ENCODE measurements at regions not wholly inside any gene's neighbourhood (a gene's known extent, or its start where the extent isn't known, plus 50 kb on each side); places are given as distances from the start of the nearest gene placed in this dataset.

DNA sequence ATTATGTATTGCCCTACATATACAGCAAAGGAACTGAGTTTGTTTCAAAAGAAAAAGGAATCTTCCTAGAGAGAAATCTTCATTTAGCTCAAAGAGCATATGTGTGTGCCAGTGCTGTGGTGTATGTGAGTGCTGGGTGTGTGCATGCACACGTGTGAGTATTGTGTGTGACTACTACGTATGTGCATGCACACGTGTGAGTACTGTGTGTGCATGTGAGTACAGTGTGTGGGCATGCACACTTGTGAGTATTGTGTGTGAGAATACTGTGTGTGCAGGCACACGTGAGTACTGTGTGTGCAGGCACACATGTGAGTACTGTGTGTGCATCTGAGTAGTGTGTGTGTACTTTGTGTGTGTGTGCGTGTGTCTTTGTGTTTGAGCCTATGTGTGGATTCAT, 651.0 kb upstream of the B3GAT1 start:
- Histone ChIP-seq H3K27me3 (replicated peaks; ENCODE audit: control insufficient read depth, insufficient read depth, low read length) (no peaks in the 10 kb centered on the region), H3K36me3 (ENCODE audit: control insufficient read depth, insufficient read depth, low read length) (no peaks in the 10 kb centered on the region), H3K4me3 (replicated peaks; ENCODE audit: low read depth, low read length) (no peak overlapping the region)
- no peak for DNase-seq (ENCODE audit: extremely low read depth, insufficient read length)
- TF ChIP-seq, protein P1, sequence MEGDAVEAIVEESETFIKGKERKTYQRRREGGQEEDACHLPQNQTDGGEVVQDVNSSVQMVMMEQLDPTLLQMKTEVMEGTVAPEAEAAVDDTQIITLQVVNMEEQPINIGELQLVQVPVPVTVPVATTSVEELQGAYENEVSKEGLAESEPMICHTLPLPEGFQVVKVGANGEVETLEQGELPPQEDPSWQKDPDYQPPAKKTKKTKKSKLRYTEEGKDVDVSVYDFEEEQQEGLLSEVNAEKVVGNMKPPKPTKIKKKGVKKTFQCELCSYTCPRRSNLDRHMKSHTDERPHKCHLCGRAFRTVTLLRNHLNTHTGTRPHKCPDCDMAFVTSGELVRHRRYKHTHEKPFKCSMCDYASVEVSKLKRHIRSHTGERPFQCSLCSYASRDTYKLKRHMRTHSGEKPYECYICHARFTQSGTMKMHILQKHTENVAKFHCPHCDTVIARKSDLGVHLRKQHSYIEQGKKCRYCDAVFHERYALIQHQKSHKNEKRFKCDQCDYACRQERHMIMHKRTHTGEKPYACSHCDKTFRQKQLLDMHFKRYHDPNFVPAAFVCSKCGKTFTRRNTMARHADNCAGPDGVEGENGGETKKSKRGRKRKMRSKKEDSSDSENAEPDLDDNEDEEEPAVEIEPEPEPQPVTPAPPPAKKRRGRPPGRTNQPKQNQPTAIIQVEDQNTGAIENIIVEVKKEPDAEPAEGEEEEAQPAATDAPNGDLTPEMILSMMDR (IDR thresholded peaks at IDR 0.05; ENCODE audit: insufficient read depth, low read length, poor library complexity, severe bottlenecking), result no peak

DNA sequence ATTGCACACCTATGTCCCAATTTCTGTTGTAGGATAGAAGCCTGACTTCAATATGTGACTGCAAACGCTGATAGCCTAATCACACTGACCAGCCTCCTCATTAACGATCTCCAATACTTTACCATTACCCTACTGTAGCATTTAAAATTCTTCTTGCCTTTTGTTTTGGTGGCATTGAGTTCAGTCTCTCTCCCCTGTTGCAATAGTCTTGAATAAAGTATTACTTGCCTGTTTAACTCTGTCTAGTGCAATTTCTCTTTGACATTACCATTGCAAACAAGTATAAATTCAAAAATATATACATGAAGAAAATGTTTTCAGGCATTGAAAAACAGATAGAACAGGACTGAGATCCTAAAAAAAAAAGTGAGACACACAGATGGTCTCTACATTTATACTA, 649.1 kb upstream of the B3GAT1 start:
- Histone ChIP-seq H3K27me3 (replicated peaks; ENCODE audit: control insufficient read depth, insufficient read depth, low read length) (no peaks in the 10 kb centered on the region), H3K36me3 (ENCODE audit: control insufficient read depth, insufficient read depth, low read length) (no peaks in the 10 kb centered on the region), H3K4me3 (replicated peaks; ENCODE audit: low read depth, low read length) (no peak overlapping the region)
- TF ChIP-seq, protein P1 (IDR thresholded peaks at IDR 0.05; ENCODE audit: insufficient read depth, low read length, poor library complexity, severe bottlenecking), result no peak
- DNase-seq (ENCODE audit: extremely low read depth, insufficient read length), result no peak

DNA sequence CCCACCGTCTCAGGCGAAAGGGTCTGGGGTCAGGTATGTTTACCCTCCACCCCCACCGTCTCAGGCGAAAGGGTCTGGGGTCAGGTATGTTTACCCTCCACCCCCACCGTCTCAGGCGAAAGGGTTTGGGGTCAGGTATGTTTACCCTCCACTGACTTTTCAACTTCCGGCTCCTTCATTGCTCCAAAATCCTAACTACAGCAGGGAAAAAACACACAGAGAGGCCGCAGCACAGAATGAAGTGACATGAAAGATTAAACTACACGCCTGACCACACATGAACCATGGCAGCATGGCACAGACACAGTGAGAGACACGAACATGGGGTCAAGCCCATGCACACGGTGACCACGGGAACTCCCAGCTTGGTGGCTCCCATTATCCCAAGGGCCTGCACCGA, 634.9 kb upstream of the B3GAT1 start:
- TF ChIP-seq, protein P1 (IDR thresholded peaks at IDR 0.05; ENCODE audit: insufficient read depth, low read length, poor library complexity, severe bottlenecking), result no peak
- Histone ChIP-seq H3K36me3 (ENCODE audit: control insufficient read depth, insufficient read depth, low read length) (no peaks in the 10 kb centered on the region), H3K27me3 (replicated peaks; ENCODE audit: control insufficient read depth, insufficient read depth, low read length) (peaks cover 1% of the 10 kb centered on the region)

DNA sequence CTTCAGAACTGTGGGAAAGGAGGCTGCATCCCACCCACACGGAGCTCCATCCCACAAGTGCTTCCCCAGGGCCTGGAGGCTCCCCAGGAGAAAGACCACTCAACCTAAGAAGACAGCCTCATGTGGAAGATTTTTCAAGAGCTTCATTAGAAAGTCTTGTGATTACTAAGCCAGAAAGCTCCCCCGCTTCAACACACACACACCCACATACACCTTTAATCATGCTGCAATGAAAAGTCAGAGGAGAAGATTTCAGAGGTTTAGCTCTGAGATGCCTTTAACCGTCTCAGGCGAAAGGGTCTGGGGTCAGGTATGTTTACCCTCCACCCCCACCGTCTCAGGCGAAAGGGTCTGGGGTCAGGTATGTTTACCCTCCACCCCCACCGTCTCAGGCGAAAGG, 634.5 kb upstream of the B3GAT1 start:
- no peak for DNase-seq (ENCODE audit: extremely low read depth, insufficient read length)

More for the DNA sequence above, 634.9 kb upstream of the B3GAT1 start:
- H3K4me3 ChIP-seq (replicated peaks; ENCODE audit: low read depth, low read length), result no peak overlapping the region
- no peak for DNase-seq (ENCODE audit: extremely low read depth, insufficient read length)

DNA sequence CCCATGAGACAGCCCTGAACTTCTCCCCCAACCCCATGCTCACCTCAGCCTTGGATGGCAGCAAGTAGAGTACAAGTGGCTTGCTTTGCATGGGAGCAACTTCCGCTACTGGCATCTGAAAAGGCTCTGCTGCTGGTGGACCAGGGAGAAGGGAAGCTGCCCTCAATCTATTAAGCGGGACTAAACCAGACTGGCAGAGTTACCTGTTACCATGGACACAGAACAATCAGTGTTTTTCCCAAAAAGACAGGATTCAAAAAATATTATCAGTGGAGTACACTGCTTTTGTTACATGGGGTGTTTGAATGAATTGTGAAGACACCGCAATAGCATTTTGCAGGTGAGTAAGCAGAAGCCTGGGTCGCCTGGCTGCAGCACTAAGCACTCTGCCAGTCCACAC, 631.4 kb upstream of the B3GAT1 start:
- H3K27me3 ChIP-seq (replicated peaks; ENCODE audit: control insufficient read depth, insufficient read depth, low read length), result peaks cover 1% of the 10 kb centered on the region; the same call in 1 of the 2 replicates
- no peak for DNase-seq (ENCODE audit: extremely low read depth, insufficient read length)
- no peaks in the 10 kb centered on the region for H3K36me3 ChIP-seq (ENCODE audit: control insufficient read depth, insufficient read depth, low read length)
- H3K4me3 ChIP-seq (replicated peaks; ENCODE audit: low read depth, low read length), result no peak overlapping the region
- TF ChIP-seq, protein P1 (IDR thresholded peaks at IDR 0.05; ENCODE audit: insufficient read depth, low read length, poor library complexity, severe bottlenecking), result no peak

More for the DNA sequence above, 634.5 kb upstream of the B3GAT1 start:
- Histone ChIP-seq H3K27me3 (replicated peaks; ENCODE audit: control insufficient read depth, insufficient read depth, low read length) (peaks cover 1% of the 10 kb centered on the region), H3K36me3 (ENCODE audit: control insufficient read depth, insufficient read depth, low read length) (no peaks in the 10 kb centered on the region), H3K4me3 (replicated peaks; ENCODE audit: low read depth, low read length) (no peak overlapping the region)
- TF ChIP-seq, protein P1 (IDR thresholded peaks at IDR 0.05; ENCODE audit: insufficient read depth, low read length, poor library complexity, severe bottlenecking), result no peak

DNA sequence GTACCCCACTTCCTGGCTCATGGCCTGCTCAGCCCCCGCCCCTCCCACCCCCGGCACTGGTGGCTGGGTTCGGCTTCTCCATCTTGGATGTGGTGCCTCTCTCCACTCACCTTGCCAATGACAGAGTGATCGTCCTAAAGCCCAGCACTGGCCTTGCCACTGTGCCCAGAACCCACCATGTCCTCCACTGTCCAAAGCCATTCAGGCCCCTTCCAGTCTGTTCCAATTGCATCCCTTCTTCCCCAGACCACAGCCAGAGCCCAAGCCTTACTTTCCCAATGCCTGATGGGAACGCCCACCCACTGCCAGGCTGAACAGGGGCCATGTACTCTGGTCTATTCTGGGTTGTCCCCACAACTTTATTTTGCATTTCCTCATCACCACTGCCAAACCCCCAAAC, 625.8 kb upstream of the B3GAT1 start:
- Histone ChIP-seq H3K4me3 (replicated peaks; ENCODE audit: low read depth, low read length) (no peak overlapping the region), H3K27me3 (replicated peaks; ENCODE audit: control insufficient read depth, insufficient read depth, low read length) (no peaks in the 10 kb centered on the region), H3K36me3 (ENCODE audit: control insufficient read depth, insufficient read depth, low read length) (no peaks in the 10 kb centered on the region)
- TF ChIP-seq, protein P1 (IDR thresholded peaks at IDR 0.05; ENCODE audit: insufficient read depth, low read length, poor library complexity, severe bottlenecking), result no peak
- DNase-seq (ENCODE audit: extremely low read depth, insufficient read length), result no peak
